HL-60/S4 (cell line): ENCODE measurements at regions not wholly inside any gene's neighbourhood (a gene's known extent, or its start where the extent isn't known, plus 50 kb on each side); places are given as distances from the start of the nearest gene placed in this dataset.
"Not testable (repeated sequence)": the region's sequence is repeated elsewhere in the genome, so short reads cannot be mapped to it uniquely, and the experiment has no call there.

Experiments used
- in situ Hi-C: fragments of 300-500 bp; cut with MboI; formaldehyde crosslinking; loops from 2 replicates; pipeline ENCODE4 v1.14.3; 2022; ENCODE audit warnings: low sequenced_read_pairs

GRCh38 chr6:1230689-1231605, 81.0 kb upstream of the FOXQ1 start:
- in situ Hi-C loops, result no loop called here

DNA sequence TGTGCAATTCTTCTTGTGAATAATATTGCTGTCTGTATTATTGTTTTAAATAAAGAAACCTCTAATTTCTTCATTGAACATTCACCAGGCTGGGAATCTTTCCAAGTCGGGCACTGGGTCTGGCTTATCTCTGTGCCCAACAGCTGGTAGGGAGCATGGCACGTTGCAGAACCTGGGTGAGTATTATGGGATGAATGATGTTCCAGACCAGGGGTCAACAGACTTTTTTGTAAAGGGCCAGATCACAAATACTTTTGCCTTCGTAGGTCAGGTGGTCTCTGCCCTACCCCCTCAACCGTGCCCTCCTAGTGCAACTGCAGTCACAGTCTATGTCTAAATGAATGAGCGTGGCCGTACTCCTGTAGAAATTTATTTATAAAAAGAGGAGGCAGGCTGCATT, 81.6 kb upstream of the FOXQ1 start:
- in situ Hi-C loops, result no loop called here

DNA sequence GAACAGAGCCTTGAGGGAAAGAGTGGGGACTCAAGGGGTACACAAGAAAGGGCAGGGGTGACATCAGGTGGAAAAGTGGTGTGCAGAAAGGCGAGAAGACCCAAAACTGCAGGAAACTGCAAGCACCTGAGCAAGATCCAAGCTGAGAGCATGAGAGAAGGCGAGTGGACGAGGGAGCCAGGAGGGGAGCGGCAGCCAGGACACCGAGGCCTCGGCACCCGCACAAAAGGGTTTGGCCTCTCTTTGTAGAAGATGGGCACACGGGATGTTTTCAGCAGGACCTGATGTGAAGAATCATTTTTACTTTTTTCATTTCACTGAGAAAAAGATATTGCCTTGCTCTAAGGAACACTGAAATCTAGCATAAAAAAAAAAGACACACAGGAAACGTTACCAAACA, 82.1 kb upstream of the FOXQ1 start:
- in situ Hi-C loops, result no loop called here

DNA sequence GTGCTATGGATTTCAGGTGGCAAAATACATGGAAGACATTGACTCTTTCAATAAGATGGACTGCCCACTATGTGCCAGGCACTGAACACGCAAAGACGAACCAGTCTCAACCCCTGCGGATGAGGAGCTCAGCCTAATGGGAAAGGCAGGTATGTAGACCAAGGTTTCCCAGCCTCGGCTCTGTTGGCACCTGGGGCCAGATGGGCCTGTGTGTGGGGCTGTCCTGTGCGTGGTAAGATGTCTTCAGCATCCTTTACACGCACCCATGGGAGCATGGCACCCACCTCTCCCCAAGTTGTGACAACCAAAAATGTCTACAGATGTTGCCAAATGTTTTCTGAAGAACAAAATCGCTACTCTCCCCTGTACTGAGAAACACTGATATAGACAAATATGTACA, 82.6 kb upstream of the FOXQ1 start:
- in situ Hi-C loops, result no loop called here

- in situ Hi-C loops, result no loop called here
Measured at GRCh38 chr6:1228754-1229191, 83.1 kb upstream of the FOXQ1 start.

DNA sequence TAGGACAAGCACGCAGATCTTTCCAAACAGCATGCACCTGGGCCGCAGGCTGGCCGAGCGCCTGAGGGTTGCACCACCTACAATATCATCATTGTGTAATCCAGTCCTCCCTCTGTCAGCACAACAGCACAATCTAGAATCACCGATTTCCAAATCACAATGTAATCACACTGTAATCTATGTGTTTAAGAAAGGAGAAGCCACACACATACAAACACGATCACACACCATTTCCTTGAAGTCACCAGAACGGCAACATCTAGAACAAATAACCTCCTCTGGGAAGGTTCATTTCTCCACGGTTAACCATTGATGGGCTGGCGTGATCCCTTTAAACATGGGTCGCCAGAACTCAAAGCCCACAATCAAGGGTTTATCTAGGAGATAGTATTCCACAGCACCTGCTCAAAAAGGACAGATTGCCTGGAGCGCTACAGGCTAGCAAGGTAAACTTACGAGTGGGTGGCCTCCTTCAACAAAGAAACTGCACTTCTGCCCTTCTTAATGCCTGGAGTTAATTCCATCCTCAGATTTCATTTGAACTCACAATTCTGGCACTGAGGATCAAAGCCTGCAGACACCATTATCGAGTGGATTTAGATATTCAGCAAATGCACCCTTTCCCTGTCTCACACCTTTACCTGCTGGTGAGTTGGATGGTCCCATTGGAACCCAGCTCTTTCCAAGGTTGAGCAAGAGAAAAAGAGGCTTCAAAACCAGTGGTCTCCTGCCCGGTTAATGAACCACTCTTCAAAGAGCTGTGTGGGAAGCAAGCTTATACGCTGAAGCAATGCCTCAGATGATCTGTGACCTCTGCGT, 83.8 kb upstream of the FOXQ1 start:
- in situ Hi-C loops, result no loop called here

GRCh38 chr6:1227600-1227934, 84.3 kb upstream of the FOXQ1 start:
- in situ Hi-C loops, result no loop called here

- in situ Hi-C loops, result no loop called here
Measured at GRCh38 chr6:1226277-1227099, 85.4 kb upstream of the FOXQ1 start.

- in situ Hi-C loops, result no loop called here
Measured at GRCh38 chr6:1224514-1224913, 87.4 kb upstream of the FOXQ1 start.

DNA sequence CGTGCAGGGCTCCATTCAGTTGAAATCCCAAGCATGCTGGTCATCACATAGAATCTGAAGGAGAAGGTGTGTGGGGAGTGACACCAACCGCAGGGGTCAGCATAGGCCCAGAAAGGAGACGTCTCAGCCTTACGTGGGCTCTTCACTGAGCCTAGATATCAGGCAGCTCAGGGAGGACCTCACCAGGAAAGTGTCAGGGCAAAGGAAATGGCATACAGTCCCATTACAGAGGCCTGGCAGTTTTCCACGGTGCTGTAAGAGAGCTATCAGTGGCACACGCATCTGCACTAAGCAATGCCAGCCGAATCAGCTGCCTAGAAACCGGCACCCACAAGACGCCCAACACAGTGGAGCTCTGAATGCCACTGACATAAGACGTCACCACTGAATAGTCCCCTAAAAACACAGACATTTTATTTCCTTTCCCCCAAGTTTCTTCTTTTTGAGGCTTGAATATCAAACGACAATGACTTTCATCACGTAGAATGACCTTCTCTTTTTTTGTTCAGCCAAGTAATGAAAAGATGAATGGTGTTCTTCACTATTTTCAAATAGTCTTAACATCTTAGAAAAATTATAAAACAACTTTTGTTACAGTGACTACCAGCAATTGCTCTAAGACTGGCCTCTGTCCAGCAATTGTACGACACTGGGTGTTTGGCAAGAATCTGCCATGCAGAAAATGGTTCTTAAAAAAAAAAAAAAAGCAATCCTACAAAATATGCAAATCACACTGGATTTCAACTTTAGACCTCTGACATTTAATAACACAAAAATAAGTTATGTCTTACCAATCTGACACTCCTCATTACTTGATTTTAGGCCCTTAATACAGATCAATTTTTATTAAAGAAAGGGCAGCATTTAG, 88.9 kb upstream of the FOXQ1 start:
- in situ Hi-C loops, result no loop called here

DNA sequence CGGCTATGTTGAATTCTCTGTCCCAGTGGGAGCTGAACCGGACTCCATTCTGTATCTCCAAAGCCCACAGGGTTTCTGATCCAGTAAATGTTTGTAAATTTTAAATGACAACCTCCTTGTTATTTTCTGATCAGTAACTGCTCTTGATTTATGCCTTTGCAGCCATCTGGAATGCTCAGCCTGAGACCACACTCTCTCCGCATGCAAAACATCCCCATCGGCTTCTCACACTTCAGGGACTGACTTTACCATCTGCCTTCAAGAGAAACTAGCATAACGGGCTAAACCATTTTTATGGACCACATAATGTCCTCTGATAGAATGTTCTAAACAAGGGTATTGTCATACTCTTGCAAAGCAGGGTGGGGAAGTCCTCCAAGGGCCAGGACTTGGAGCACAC, 94.5 kb upstream of the FOXQ1 start:
- in situ Hi-C loops, result no loop called here

GRCh38 chr6:1216488-1216974, 95.4 kb upstream of the FOXQ1 start:
- in situ Hi-C loops, result no loop called here

DNA sequence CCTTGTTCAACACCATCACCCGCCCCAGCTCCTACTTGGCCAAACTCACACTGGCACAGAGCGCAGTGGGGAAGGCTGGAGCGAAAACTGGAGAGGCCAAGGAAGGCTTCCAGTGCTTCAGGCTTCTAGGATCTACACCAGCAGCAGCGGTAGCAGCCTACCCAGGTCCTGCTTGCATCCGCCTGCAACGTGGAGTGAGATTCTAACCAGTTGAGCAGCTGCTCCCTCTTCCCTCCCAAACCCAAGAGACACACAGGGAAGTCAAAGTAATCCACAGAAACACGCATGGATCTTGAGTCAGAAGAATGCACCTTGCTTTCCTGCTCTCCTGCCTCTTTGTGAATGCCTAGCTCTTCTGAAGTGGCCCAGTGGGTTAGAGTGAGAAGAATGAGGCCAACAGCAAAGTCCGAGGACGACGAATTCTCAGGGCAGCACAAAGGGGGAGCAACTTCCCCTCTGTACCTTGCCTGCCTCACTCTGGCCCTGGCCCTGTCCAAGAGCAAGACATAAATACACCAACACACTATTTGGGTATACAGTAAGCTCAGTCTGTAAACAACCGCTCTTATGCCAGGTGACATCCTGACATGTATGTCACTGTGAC, 95.9 kb upstream of the FOXQ1 start:
- in situ Hi-C loops, result no loop called here

DNA sequence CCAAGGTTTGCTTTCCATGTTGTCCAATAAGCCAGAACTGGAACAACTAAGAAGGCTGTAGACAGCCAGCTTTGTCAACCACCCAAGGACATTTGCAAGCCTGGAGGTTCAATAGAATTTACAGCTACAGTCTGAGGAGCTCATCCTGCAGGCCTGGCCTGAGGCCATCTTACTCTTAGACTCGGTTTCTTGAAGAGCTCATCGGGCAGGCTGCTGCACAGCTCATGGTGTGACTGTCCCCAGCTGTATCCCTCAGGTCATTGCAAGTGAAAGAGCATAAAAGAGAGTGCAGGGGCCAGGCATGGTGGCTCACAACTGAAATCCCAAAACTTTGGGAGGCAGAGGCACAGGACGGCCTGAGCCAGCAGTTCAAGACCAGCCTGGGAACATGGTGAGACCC, 96.9 kb upstream of the FOXQ1 start:
- in situ Hi-C loops, result no loop called here

DNA sequence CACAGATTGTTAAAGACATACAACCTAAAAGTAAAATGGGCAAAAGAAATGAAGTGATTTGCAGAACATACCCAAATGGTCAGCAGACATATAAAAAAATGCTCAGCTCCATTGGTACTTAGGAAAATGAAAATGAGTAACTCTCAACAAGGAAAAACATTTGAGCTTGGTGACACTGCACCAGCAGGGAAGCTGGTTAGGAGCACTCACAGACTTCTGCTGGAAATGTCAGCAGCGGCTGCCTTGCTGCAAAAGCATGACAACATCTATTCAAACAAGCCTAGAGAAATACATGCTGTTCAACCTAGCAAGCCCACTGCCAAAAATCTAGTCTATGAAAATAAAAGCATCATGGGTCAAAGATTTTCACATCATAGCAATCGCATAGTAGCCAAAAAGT, 99.0 kb upstream of the FOXQ1 start:
- in situ Hi-C loops, result no loop called here

DNA sequence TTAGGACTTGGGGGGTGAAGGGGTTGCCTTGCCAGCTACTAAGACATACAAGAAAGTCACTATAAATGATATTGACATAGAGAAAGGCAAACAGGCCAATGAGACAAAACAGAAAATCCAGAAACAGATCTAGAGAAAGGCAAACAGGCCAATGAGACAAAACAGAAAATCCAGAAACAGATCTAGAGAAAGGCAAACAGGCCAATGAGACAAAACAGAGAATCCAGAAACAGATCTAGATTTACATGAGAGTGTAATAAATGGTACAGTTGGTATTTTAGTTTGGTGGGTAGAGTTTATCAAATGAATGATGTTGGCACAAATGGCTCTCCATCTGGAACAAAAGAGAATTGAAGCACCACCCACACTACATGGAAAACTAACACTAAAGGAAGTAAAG, 99.8 kb upstream of the FOXQ1 start:
- in situ Hi-C loops, result not testable (repeated sequence)

DNA sequence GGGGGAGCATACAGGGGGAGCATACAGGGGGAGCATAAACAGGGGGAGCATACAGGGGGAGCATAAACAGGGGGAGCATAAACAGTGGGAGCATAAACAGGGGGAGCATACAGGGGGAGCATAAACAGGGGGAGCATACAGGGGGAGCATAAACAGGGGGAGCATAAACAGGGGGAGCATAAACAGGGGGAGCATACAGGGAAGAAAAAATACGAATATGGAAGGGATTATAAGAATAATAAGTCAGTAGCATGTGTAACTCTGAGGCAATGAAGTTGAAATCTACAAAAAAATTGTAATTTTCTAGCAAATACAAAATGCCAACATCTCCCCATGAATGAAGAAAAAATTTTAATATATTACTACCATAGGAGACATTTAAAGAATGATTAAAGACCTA, 101.3 kb upstream of the FOXQ1 start:
- in situ Hi-C loops, result not testable (repeated sequence)

DNA sequence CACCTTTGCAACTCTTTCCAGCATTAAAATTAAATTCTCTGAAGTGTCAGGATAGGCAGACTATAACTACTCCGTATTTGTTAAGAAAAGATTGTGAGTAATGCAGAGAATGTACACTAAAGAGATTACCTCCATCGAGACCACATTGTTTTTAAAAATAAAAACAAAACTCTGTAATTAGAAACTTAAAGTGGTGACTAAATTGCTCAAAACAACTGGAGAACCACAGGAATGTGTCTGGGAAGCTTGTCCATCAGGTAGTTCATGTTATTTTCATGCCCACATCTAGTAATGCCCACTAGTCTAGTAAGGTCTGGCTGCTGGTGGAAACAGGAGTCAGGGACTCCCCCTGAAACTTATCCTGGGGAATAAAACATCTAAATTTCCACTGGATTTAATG, 103.0 kb upstream of the FOXQ1 start:
- in situ Hi-C loops, result no loop called here

GRCh38 chr6:1203546-1203945, 108.4 kb upstream of the FOXQ1 start:
- in situ Hi-C loops, result no loop called here

GRCh38 chr6:1202201-1202600, 109.7 kb upstream of the FOXQ1 start:
- in situ Hi-C loops, result no loop called here
